ENCODE measurements at regions not wholly inside any gene's neighbourhood (a gene's known extent, or its start where the extent isn't known, plus 50 kb on each side); places are given as distances from the start of the nearest gene placed in this dataset.

DNA sequence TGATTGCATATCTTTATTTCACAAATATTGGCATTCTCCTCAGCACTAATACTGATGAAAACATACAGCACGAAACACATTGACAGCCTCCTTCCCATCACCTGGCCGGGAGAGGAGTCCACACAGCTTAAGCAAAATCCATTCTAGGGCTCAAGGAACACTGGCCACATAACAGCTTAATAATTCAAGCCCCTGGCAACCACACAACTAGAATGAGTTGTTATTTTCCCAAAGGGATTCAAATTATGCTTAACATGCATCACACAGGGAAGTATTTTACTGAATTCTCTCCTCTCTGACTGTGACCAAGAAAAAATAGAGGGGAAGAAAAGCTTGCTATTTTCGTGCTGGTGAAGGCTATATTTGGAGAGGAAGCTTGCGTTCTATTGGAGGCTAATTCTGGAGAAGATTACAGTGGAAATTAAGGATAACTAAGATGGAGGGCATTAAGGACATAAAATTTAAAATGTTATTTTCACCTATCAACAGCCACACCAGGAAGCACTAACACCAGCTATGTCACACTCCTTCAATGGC is 198.5 kb downstream of the ADGRG6 start:
- TF ChIP-seq CTCF (IDR thresholded peaks at IDR 0.05; ENCODE audit: insufficient read depth, low read length), result no peak
- no peak overlapping the region for H3K4me3 ChIP-seq (ENCODE audit: low read depth, low read length)
- DNase-seq (ENCODE audit: low read depth), result peak; percentile 61

- no peak for DNase-seq (ENCODE audit: low read depth)
- H3K4me3 ChIP-seq (ENCODE audit: low read depth, low read length), result no peak overlapping the region
- TF ChIP-seq CTCF (IDR thresholded peaks at IDR 0.05; ENCODE audit: insufficient read depth, low read length), result no peak
Observed at GRCh38 chr6:142501795-142502194, 200.0 kb downstream of the ADGRG6 start.

DNA sequence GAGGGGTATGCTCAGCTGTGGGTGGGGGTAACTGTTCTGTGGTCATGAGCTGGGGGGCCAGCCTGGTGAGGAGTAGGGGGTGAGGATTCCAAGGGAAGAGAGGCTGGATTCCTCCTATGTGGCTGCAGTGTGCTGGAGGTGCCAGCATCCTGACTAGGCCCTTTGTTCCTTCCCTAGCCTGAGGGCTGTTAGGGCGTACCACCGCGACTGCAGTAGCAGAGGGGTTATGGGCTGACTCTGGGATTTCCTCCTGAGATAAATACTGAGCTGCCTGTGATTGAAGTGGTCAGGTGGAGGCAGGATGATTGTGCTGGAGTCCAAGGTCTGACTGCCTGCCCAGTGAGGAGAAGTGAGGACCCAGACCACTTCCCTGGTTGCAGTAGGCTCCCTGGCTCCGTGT is 205.3 kb downstream of the ADGRG6 start:
- no peak for TF ChIP-seq CTCF (IDR thresholded peaks at IDR 0.05; ENCODE audit: insufficient read depth, low read length)
- no peak for DNase-seq (ENCODE audit: low read depth)
- no peak overlapping the region for H3K4me3 ChIP-seq (ENCODE audit: low read depth, low read length)

DNA sequence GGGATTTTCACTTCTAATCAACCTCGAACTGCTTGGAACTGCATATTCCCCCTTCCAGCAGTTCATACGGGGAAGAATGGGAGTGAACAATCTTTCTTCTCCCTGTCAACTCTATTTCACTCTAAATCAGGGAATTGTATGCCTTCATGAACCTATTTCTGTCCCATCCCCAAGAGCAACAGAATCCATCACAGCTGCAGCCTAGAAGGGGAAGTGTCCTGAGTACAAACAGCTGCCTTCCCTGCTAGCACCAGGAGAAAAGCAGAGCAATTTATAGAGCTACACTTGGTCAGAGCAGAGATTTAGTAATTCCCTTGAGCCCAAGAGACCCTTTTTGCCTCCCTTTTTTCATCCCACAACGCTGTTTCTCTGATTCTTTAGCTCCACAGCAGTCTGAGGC is 208.4 kb downstream of the ADGRG6 start:
- TF ChIP-seq CTCF (IDR thresholded peaks at IDR 0.05; ENCODE audit: insufficient read depth, low read length), result no peak
- no peak overlapping the region for H3K4me3 ChIP-seq (ENCODE audit: low read depth, low read length)
- DNase-seq (ENCODE audit: low read depth), result no peak

- TF ChIP-seq CTCF (IDR thresholded peaks at IDR 0.05; ENCODE audit: insufficient read depth, low read length), result no peak
- H3K4me3 ChIP-seq (ENCODE audit: low read depth, low read length), result no peak overlapping the region
- DNase-seq (ENCODE audit: low read depth), result no peak
Observed at GRCh38 chr6:142518126-142518525, 216.3 kb downstream of the ADGRG6 start.

DNA sequence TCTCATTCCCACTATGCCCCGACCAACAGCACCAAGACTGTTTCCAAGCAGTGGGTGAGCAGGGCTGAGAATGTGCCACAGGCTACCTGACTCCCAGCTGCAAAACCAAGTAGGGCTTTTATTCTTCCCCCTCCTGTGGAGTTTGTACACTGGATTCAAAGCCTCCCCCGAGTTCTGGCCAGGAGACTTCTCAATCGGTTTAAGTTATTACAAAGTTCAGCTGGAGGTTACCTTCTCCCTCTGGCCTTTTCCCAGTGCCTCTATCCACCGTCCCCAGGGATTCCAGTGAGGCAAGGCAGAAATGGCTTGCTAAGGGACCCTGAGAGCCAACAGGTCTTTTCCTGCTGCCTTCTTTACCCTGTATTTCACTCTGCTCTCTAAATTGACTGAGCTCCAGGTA is 217.0 kb downstream of the ADGRG6 start:
- no peak for TF ChIP-seq CTCF (IDR thresholded peaks at IDR 0.05; ENCODE audit: insufficient read depth, low read length)
- no peak for DNase-seq (ENCODE audit: low read depth)
- no peak overlapping the region for H3K4me3 ChIP-seq (ENCODE audit: low read depth, low read length)

DNA sequence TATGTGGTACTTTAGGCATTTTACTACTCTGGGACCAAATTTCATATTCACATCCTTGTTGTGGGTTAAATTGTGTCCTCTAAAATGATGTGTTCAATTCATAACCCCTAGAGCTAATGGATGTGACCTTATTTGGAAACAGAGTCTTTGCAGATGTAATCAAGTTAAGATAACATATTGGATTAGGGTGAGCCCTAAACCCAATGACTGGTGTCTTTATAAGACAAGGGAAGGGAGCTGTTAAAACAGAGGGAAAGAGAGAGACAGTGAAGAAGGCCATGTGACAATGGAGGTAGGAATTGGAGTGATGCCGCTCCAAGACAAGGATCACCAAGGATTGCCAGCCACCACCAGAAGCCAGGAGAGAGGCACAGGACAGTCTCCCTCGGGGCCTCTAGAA is 220.0 kb downstream of the ADGRG6 start:
- TF ChIP-seq CTCF (IDR thresholded peaks at IDR 0.05; ENCODE audit: insufficient read depth, low read length), result no peak
- H3K4me3 ChIP-seq (ENCODE audit: low read depth, low read length), result no peak overlapping the region
- DNase-seq (ENCODE audit: low read depth), result no peak
